PC-9 (cell line): ENCODE measurements at regions not wholly inside any gene's neighbourhood (a gene's known extent, or its start where the extent isn't known, plus 50 kb on each side); places are given as distances from the start of the nearest gene placed in this dataset.

Experiments used
- BruUV-seq: library from RNA; stranded (reverse); fragments of 400-500 nt; replicated peaks from 2 replicates; lab custom pipeline; 2021; lab: Mats Ljungman, UMichigan
- CTCF ChIA-PET: fragments of 300-600 bp; sonication (Branson Sonifier 250); formaldehyde crosslinking; loops from one replicate; lab custom pipeline; 2022; ENCODE audit warnings: antibody characterized with exemption; lab: Charles Lee
- POLR2A ChIA-PET: fragments of 300-600 bp; sonication (Branson Sonifier 250); formaldehyde crosslinking; loops from one replicate; lab custom pipeline; 2022; ENCODE audit warnings: antibody characterized with exemption; ENCODE audit not compliant: unreplicated experiment; lab: Charles Lee
- DNase-seq, 2 experiments: peaks; one replicate each; pipeline versions ENCODE4 v3.0.0 to v3.0.0-alpha.2; 2015 to 2022; ENCODE audit warnings: mixed read lengths in 1 of 2
- H2AFZ ChIP-seq: fragments of 200-600 bp; sonication (generic); 2 replicates; pipeline ENCODE4 v1.8.1; 2017; ENCODE audit warnings: antibody characterized with exemption
- H3F3A ChIP-seq: fragments of 200-600 bp; sonication (generic); 2 replicates; pipeline ENCODE4 v1.8.1; 2017; ENCODE audit warnings: antibody characterized with exemption, mild to moderate bottlenecking, low read depth; ENCODE audit not compliant: insufficient read depth
- H3K27ac ChIP-seq: fragments of 200-600 bp; sonication (generic); 2 replicates; pipeline ENCODE4 v1.6.1; 2016; ENCODE audit warnings: mixed run types
- H3K27me3 ChIP-seq: fragments of 200-600 bp; sonication (generic); 2 replicates; pipeline ENCODE4 v1.6.1; 2016; ENCODE audit warnings: low read depth, mixed run types; ENCODE audit not compliant: insufficient read depth
- H3K36me3 ChIP-seq: fragments of 200-600 bp; sonication (generic); 2 replicates; pipeline ENCODE4 v1.6.1; 2016; ENCODE audit warnings: low read depth, mixed run types
- H3K4me1 ChIP-seq: fragments of 200-600 bp; sonication (generic); replicated peaks from 2 replicates; pipeline ENCODE4 v1.6.1; 2016; ENCODE audit warnings: mixed run types; ENCODE audit not compliant: insufficient read depth
- H3K4me2 ChIP-seq: fragments of 200-600 bp; sonication (generic); 2 replicates; pipeline ENCODE4 v1.6.1; 2017; ENCODE audit warnings: mixed run types
- H3K4me3 ChIP-seq: fragments of 200-600 bp; sonication (generic); 2 replicates; pipeline ENCODE4 v1.6.1; 2016; ENCODE audit warnings: mixed run types
- H3K79me2 ChIP-seq: fragments of 200-600 bp; sonication (generic); 2 replicates; pipeline ENCODE4 v1.6.1; 2017; ENCODE audit warnings: low read depth, mixed run types
- H3K9me2 ChIP-seq: fragments of 200-600 bp; sonication (generic); 2 replicates; pipeline ENCODE4 v1.8.1; 2017; ENCODE audit warnings: mild to moderate bottlenecking; ENCODE audit not compliant: insufficient read depth
- H3K9me3 ChIP-seq: fragments of 200-600 bp; sonication (generic); 2 replicates; pipeline ENCODE4 v1.8.1; 2016; ENCODE audit warnings: low read depth; ENCODE audit not compliant: insufficient read depth
- H4K20me1 ChIP-seq: fragments of 200-600 bp; sonication (generic); 2 replicates; pipeline ENCODE4 v1.8.1; 2017; ENCODE audit not compliant: insufficient read depth
- EZH2 ChIP-seq: fragments of 200-600 bp; sonication (generic); IDR thresholded peaks from 2 replicates; pipeline ENCODE4 v1.8.0; 2017; ENCODE audit warnings: antibody characterized with exemption, low read depth
- intact Hi-C: fragments of 100-400 bp; cut with micrococcal nuclease; formaldehyde crosslinking; loops from one replicate; pipeline ENCODE4 v1.10.0; 2022; ENCODE audit not compliant: unreplicated experiment
- TF ChIP-seq, protein P1 (sequence below): fragments of 200-600 bp; sonication (generic); conservative IDR thresholded peaks from 2 replicates; pipeline ENCODE4 v1.6.1; 2017; ENCODE audit warnings: mixed run types, antibody characterized with exemption, mild to moderate bottlenecking, moderate library complexity

DNA sequence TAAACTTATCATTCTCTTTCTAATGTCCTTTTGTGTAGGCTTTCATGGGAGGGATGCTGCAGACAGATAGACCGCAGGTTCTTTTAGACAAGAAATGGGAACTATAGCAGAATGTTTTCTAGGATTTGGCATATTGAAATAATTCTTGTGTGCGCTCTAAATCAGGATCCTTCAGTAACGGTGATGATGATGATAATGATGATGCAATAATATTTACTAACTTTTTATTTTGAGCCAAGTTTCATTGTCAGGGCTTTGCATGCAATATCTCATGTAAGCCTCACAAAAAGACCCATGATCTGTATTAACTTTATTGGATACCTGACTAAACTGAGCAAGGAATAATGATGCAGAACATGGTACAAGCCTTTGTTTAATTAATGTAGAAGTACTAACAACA is 280.1 kb downstream of the HAO1 start:
- no peaks in the 10 kb centered on the region for H3K9me2 ChIP-seq
- H3K9me3 ChIP-seq = no peaks in the 10 kb centered on the region
- BruUV-seq = no TSS peak
- H3K36me3 ChIP-seq = no peaks in the 10 kb centered on the region
- no peaks in the 10 kb centered on the region for H3F3A ChIP-seq
- no peaks in the 10 kb centered on the region for H3K79me2 ChIP-seq
- no peak overlapping the region for H3K4me2 ChIP-seq
- H3K4me1 ChIP-seq = no peaks in the 10 kb centered on the region
- H2AFZ ChIP-seq = no peak overlapping the region
- H3K27ac ChIP-seq = no peak overlapping the region
- CTCF ChIA-PET = no interaction called here
- H3K27me3 ChIP-seq = no peaks in the 10 kb centered on the region
- TF ChIP-seq, protein P1, sequence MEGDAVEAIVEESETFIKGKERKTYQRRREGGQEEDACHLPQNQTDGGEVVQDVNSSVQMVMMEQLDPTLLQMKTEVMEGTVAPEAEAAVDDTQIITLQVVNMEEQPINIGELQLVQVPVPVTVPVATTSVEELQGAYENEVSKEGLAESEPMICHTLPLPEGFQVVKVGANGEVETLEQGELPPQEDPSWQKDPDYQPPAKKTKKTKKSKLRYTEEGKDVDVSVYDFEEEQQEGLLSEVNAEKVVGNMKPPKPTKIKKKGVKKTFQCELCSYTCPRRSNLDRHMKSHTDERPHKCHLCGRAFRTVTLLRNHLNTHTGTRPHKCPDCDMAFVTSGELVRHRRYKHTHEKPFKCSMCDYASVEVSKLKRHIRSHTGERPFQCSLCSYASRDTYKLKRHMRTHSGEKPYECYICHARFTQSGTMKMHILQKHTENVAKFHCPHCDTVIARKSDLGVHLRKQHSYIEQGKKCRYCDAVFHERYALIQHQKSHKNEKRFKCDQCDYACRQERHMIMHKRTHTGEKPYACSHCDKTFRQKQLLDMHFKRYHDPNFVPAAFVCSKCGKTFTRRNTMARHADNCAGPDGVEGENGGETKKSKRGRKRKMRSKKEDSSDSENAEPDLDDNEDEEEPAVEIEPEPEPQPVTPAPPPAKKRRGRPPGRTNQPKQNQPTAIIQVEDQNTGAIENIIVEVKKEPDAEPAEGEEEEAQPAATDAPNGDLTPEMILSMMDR = no peak
- TF ChIP-seq EZH2 = no peak
- no peak overlapping the region for H3K4me3 ChIP-seq
- POLR2A ChIA-PET = no interaction called here
- no peaks in the 10 kb centered on the region for H4K20me1 ChIP-seq
- DNase-seq = no peak
- intact Hi-C loops = no loop called here

DNA sequence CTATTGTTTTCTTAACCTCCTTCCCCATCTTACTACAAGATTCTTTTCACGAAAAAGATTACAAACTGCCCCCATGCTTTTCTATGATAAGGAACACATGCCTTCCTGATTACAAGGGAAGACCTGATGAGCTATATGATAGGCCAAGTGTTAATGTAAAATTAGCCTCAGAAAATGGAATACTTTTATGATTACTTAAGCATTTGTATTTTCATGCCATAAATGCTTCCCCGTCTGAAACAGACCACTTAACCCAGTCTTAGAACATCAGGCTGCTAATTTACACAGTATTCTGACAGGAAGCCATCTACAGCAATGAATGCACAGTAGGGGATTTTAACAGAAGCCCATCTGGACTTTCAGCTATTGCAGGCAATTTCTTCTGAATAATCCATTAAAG is 274.9 kb downstream of the HAO1 start:
- POLR2A ChIA-PET = no interaction called here
- Histone ChIP-seq H3K4me3 (no peak overlapping the region), H2AFZ (no peak overlapping the region), H3K27ac (no peak overlapping the region), H3K36me3 (no peaks in the 10 kb centered on the region), H3F3A (no peaks in the 10 kb centered on the region), H3K9me2 (no peaks in the 10 kb centered on the region; the same call in 1 of the 2 replicates), H3K79me2 (no peaks in the 10 kb centered on the region), H3K4me1 (no peaks in the 10 kb centered on the region), H4K20me1 (no peaks in the 10 kb centered on the region), H3K9me3 (no peaks in the 10 kb centered on the region), H3K4me2 (no peak overlapping the region), H3K27me3 (no peaks in the 10 kb centered on the region)
- no TSS peak for BruUV-seq
- no peak for TF ChIP-seq EZH2
- TF ChIP-seq, protein P1 = no peak
- intact Hi-C loops = no loop called here
- no peak for DNase-seq
- CTCF ChIA-PET = no interaction called here

DNA sequence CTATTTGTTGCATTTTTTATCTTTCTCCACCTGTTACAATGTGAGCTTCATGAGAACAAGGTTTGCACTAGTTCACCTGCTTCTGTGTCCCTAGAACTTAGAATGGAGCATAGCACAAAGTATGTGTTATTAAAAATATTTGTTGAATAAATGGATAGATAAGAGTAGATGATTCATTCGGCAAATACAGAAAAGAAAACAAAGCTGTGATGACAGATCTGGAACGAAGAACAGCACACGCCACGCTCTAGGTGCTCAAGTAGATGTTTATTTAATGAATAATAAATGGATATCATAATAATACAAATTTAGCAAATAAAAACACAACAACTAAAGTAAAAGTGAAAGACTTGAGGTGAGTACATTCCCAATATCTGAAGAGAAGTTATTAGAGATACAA is 273.1 kb downstream of the HAO1 start:
- ChIA-PET POLR2A (no interaction called here), CTCF (no interaction called here)
- intact Hi-C loops = no loop called here
- no peak overlapping the region for H3K27ac ChIP-seq
- H4K20me1 ChIP-seq = no peaks in the 10 kb centered on the region
- H2AFZ ChIP-seq = no peak overlapping the region
- no peak overlapping the region for H3K4me2 ChIP-seq
- no peaks in the 10 kb centered on the region for H3K27me3 ChIP-seq
- no peaks in the 10 kb centered on the region; the same call in 1 of the 2 replicates for H3K9me2 ChIP-seq
- BruUV-seq = no TSS peak
- H3K36me3 ChIP-seq = no peaks in the 10 kb centered on the region
- H3K9me3 ChIP-seq = no peaks in the 10 kb centered on the region
- no peak overlapping the region for H3K4me3 ChIP-seq
- no peaks in the 10 kb centered on the region for H3K79me2 ChIP-seq
- DNase-seq = no peak
- TF ChIP-seq EZH2 = no peak
- TF ChIP-seq, protein P1 = no peak
- H3K4me1 ChIP-seq = no peaks in the 10 kb centered on the region
- no peaks in the 10 kb centered on the region for H3F3A ChIP-seq
